GM20000 (cell line): ENCODE measurements at regions not wholly inside any gene's neighbourhood (a gene's known extent, or its start where the extent isn't known, plus 50 kb on each side); places are given as distances from the start of the nearest gene placed in this dataset.
A peak's percentile ranks its signal among the peaks of the same experiment; 100 is the strongest.

ENCODE experiments used
- DNase-seq: peaks from one replicate; pipeline ENCODE4 v3.0.0; 2012; ENCODE audit warnings: low spot score
- CTCF ChIP-seq: IDR thresholded peaks from 2 replicates; pipeline ENCODE4 v1.5.1; 2012; ENCODE audit warnings: mild to moderate bottlenecking, control low read depth; ENCODE audit errors: extremely low read depth, missing control alignments

- no peak for DNase-seq
- no peak for TF ChIP-seq CTCF
Observed at GRCh38 chr13:105436943-105437342, 1098.5 kb downstream of the EFNB2 start.

GRCh38 chr13:105432438-105432837, 1103.0 kb downstream of the EFNB2 start:
- no peak for DNase-seq
- TF ChIP-seq CTCF, result no peak

GRCh38 chr13:105428811-105429210, 1106.7 kb downstream of the EFNB2 start:
- TF ChIP-seq CTCF, result no peak
- no peak for DNase-seq

- no peak for TF ChIP-seq CTCF
Observed at GRCh38 chr13:105426441-105426840, 1109.0 kb downstream of the EFNB2 start.

GRCh38 chr13:105414639-105415038, 1120.8 kb downstream of the EFNB2 start:
- TF ChIP-seq CTCF, result no peak
- DNase-seq, result no peak

More at GRCh38 chr13:105426441-105426840, 1109.0 kb downstream of the EFNB2 start:
- no peak for DNase-seq

GRCh38 chr13:105412171-105412570, 1123.3 kb downstream of the EFNB2 start:
- no peak for TF ChIP-seq CTCF
- no peak for DNase-seq

GRCh38 chr13:105410602-105411001, 1124.9 kb downstream of the EFNB2 start:
- peak; percentile 27 for TF ChIP-seq CTCF
- no peak for DNase-seq
